ENCODE measurements at regions not wholly inside any gene's neighbourhood (a gene's known extent, or its start where the extent isn't known, plus 50 kb on each side); places are given as distances from the start of the nearest gene placed in this dataset.

DNA sequence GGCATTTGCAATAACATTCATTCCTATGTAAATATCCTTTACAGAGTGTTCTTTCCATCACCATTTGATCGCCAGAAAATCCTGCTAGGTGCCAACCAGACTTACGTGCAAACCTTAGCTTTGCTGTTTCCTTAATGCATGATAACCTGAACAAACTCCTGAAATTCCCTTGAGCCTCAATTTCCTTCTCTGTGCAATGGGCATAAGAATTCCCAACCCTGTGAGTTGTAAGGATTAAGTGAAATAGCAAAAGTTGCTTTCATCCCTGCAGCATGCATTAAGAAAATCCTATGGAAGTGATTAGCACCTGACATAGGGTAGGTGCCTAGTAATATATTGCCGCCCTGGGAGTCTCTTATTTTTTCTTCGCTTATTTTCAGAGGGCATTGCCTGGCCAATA is 272.7 kb downstream of the MAF start:
- no peak for DNase-seq

DNA sequence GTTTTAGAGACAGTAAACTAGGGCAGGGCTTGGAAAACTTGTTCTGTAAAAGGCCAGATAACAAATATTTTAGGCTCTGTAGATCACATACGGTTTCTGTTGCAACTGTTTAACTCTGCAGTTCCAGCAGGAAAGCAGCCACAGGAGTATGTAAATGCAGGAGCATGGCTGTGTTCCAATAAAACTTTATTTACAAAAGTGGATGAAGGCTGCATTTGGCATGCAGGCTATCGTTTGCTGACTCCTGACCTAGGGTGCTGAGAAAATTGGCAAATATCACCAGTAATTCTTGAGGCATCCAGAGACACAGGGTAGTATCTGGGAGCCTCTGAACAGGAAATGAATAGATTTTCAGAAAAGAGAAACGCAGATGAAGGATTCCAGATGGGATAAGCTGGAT is 274.0 kb downstream of the MAF start:
- DNase-seq: no peak

- no peak for DNase-seq
Measured at GRCh38 chr16:79325226-79325945, 275.2 kb downstream of the MAF start.

DNA sequence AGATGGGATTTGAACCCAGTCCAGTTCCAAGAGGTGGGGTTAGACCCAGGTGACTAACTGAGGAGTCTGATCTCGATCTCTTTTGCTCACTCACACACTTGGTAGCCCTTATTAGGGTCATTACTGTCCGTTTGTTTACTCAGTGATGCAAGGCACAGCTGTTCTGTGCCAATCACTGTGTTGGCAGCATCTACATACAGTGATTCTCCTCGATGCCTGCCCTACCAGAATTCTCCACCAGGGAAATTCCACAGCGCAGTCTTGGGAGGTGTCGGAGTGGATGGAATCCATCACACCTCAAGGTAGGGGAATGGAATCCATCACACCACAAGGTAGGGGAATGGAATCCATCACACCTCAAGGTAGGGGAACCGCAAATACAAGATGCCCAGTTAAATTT is 279.6 kb downstream of the MAF start:
- no peak for DNase-seq

DNA sequence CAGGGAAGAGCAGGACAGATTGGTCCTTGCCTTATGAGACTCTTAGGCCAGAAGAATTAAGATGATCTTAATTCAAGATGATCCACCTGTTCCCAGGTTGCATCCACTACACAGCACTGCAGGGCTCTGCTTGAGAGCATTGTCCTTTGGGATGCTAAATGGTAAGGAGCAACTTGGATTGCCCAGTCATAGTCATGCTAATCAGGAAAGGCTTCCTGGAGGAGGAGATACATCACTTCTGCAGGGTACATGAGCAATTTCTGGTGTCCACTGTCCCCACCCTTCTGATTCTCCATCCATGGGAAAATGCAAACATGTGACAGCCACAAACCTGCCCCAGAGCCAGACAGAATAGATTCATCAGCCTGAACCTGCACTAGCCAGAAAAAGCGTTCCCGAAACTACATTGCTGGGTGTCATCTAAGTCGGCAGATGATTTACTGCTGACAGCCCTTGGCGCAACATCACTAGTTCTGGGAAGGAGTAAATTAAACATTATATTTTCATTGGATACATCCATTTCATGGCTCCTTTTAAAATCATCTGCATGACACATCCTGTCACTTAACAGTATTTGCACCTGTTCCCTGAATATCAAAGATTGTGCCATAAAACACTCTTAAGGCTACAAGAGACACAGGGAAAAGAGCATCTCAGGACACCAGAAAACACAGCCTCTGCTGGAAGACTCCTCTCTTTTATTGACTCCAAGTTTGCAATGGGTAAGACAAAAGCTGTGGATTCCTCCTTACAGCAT is 282.2 kb downstream of the MAF start:
- DNase-seq: no peak

- DNase-seq: no peak
Measured at GRCh38 chr16:79317521-79317920, 283.0 kb downstream of the MAF start.

DNA sequence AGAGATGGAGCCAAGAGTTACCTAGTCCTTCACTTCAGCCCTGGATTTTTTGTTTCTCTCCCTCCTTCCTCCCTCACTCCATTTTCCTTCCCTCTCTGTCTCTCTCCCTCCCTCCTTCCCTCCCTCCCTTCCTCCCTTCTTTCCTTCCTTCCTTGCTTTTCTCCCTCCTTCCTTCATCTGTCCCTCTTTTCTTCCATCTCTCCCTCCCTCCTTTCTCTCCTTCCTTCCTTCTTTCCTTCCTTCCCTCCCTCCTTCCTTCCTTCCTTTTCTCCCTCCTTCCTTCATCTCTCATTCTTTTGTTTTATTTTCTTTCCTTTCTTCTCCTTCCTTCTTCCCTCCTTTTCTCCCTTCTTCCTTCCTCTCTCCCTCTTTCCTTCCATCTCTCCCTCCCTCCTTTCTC is 283.5 kb downstream of the MAF start:
- DNase-seq: no peak

GRCh38 chr16:79316004-79316458 is 284.5 kb downstream of the MAF start:
- no peak for DNase-seq

DNA sequence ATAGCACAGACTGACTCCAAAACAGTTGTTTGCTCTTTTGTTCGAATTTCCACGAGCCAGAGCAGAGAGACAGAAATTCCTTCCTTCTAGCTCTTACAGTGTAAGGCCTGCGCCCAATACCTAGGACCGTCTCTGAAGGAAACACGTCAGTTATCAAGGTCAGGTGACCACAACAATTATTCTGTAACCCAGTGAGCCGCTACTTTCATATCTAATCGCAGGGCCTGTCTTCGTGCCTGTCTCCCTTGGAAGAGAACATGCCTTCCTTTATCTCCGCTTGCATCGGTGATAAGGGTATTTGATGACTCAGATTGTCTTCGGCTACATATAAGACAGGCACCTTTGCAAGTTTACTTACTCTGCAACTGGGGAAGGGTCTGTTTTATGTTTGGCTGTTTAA is 288.0 kb downstream of the MAF start:
- DNase-seq: no peak

GRCh38 chr16:79310710-79311109 is 289.8 kb downstream of the MAF start:
- DNase-seq: no peak

DNA sequence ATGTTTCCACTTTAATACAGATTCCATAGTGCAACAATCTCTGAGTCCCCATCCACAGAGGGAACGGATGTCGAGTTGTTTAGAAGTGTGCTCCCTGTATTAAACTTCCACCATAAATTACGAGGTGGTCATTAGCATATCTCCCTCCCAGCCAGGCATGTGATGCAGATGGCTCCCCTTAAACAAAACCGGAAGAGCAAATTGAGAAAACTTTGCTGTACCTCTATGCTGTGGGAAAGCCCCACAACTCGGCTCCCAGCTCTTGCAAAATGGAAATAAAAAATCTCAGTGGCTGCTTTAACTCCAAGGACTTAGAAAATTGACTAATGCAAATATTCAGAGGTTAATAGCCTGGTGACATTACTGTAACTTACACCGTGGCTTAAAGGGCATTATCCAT is 290.9 kb downstream of the MAF start:
- DNase-seq: no peak

DNA sequence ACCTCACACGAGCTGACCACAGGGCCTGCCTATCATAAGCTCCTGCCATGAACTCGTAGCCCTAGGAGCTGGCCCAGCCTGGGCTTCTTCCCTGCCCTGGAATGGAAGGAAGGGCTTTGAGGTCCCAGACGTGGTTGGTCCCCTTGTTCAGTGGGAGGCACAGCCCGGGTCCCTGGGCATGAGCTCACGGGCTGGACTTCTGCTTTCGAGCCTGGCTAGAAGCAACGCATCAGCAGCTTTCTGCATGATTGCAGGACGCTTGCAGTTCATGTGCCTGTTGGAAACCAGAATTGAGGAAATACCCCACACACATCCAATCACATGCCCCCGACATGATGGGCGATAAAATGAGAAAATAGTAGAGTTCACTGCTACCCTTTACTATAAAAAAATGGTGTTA is 293.3 kb downstream of the MAF start:
- no peak for DNase-seq

- no peak for DNase-seq
Measured at GRCh38 chr16:79305074-79305473, 295.5 kb downstream of the MAF start.

DNA sequence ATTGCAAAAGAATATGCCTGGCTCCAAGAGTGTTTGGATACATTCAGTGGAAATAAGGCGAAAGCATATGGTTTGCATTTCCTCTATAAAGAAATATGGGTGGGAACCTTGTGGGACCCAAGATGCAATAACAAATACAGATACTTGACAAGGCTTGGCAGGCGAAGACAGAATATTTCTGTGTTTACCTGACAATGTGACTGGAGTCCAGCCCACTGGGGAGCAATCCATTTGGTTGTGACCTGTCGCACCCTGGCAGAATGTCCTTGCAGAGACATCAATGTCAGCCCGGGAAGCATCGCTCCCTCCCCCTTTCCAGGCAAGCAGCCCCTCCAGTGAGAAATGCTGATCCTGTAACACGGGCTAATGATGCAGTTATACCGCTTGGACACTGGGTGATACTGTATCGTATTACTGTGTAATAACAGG is 296.6 kb downstream of the MAF start:
- DNase-seq: no peak

- no peak for DNase-seq
Measured at GRCh38 chr16:79303206-79303605, 297.3 kb downstream of the MAF start.

DNA sequence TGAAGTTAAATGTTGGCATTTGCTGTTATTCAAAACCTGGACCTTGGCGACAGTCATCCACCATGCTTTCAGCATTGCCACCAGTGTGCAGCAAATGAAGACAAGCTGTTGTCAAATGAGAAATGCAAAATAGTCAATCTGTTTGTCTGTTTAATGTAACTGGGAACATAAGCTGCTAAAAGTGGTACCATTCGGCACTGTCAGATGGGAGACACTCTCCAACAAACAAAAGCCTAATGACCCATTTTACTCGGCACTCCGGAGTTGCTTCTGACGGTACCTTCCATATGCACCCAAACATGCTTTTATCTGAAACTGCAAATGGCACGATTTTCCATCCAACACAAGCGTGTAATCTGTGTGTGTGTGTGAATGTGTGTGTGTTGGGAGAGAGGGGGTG is 297.8 kb downstream of the MAF start:
- DNase-seq: no peak

GRCh38 chr16:79301051-79301450 is 299.5 kb downstream of the MAF start:
- DNase-seq: no peak

- no peak for DNase-seq
Measured at GRCh38 chr16:79298894-79299799, 301.4 kb downstream of the MAF start.

- no peak for DNase-seq
Measured at GRCh38 chr16:79298476-79298875, 302.1 kb downstream of the MAF start.

DNA sequence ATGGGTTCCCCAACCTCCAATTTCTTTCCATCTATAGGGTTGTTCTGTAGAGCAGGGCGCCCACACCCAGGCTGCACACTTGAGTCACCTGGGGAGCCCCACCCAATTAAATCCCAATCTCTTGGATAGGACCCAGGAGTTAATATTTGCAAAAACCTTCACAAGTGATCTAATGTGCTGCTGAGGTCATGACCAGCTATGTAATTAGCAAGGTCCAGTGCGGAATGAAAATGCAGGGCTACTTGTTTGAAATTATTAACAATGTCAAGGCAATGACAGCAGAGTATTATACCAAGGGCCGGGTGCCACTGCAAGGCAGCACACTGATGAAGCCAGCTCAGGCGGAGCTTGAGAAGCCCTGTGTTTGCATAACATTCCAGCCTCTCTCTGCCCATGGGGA is 302.7 kb downstream of the MAF start:
- no peak for DNase-seq

DNA sequence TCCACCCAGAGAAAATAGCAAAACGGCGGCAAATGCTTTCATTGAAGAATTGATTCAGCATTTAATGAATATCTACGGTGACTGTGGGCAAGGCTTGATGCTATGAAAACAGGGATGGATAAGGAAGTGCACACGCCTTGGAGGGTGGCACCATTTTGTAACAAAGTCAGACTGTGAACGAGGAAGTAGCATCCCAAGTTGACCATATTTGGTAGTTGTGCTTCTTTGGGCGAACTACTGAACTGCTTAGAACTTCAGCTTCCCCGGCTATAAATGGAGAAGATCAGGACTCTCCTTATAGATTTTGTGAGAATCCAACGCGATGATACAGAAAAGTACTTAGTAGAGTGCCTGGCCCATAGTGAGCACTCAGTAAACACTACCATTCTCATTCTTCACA is 303.2 kb downstream of the MAF start:
- DNase-seq: no peak

GRCh38 chr16:79296491-79296890 is 304.0 kb downstream of the MAF start:
- no peak for DNase-seq

DNA sequence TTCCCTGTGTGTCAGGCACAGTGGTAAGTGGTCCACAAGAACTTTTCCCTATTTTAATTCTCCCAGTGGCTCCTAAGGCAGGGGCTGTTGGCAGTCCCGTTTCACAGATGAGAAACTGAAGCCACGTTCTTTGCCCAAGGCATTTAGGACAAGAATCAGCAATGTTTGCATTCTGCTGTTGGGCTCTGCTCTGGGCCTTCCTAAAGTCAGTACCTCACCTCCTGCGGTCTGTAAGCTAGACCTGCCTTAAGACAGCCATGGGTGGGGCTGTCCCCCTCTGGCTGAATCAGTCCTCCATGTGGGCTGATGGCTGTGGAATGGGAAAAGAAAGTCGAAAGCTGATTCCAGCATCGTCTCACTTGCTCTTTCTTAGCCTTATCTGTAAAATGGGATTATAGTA is 304.8 kb downstream of the MAF start:
- no peak for DNase-seq

DNA sequence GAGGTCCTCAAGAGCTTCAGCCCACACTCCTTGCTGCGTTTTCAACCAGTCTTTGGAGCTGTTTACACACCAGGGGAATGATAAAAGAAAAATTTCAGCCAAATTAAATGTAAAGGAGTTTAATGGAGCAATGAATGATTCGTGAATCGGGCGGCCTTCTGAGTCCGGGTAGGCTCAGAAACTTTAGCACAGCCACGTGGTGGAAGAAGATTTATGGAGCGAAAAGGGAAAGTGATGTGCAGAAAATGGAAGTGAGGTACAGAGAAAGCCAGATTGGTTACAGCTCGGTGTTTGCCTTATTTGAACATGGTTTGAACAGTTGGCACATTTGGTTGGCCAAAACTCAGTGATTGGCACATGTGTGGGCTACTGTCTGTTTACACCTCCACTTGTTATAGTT is 305.4 kb downstream of the MAF start:
- DNase-seq: no peak
